DOHH2 (cell line): ENCODE measurements at regions not wholly inside any gene's neighbourhood (a gene's known extent, or its start where the extent isn't known, plus 50 kb on each side); places are given as distances from the start of the nearest gene placed in this dataset.

Experiments
- H3F3A ChIP-seq: fragments of 200-600 bp; sonication (generic), shearing (Covaris generic); 2 replicates; pipeline ENCODE4 v1.6.0; 2016; ENCODE audit warnings: antibody characterized with exemption, mild to moderate bottlenecking; ENCODE audit not compliant: control insufficient read depth, insufficient read depth
- H3K27ac ChIP-seq: fragments of 200-600 bp; sonication (generic); 2 replicates; pipeline ENCODE4 v1.5.1; 2014; ENCODE audit warnings: low read depth, mild to moderate bottlenecking, low read length, moderate library complexity
- H3K27me3 ChIP-seq: fragments of 200-600 bp; sonication (generic); 2 replicates; pipeline ENCODE4 v1.6.1; 2014; ENCODE audit warnings: mild to moderate bottlenecking, low read length, mixed read lengths; ENCODE audit not compliant: control insufficient read depth
- H3K36me3 ChIP-seq: fragments of 200-600 bp; sonication (generic); 2 replicates; pipeline ENCODE4 v1.6.1; 2014; ENCODE audit warnings: mild to moderate bottlenecking, low read length, moderate library complexity, mixed read lengths; ENCODE audit not compliant: control insufficient read depth
- H3K4me1 ChIP-seq: fragments of 200-600 bp; sonication (generic); 2 replicates; pipeline ENCODE4 v1.6.1; 2014; ENCODE audit warnings: mild to moderate bottlenecking, low read length, mixed read lengths; ENCODE audit not compliant: control insufficient read depth
- H3K4me2 ChIP-seq: fragments of 200-600 bp; sonication (generic); 2 replicates; pipeline ENCODE4 v1.6.0; 2014; ENCODE audit warnings: mild to moderate bottlenecking, low read length, moderate library complexity
- H3K4me3 ChIP-seq: fragments of 200-600 bp; sonication (generic); 2 replicates; pipeline ENCODE4 v1.5.1; 2014; ENCODE audit warnings: mild to moderate bottlenecking, low read length, mixed read lengths
- H3K79me2 ChIP-seq: fragments of 200-600 bp; sonication (generic); 2 replicates; pipeline ENCODE4 v1.6.1; 2014; ENCODE audit warnings: mild to moderate bottlenecking, low read length, mixed read lengths; ENCODE audit not compliant: control insufficient read depth
- H3K9me2 ChIP-seq: fragments of 200-600 bp; sonication (generic); replicated peaks from 2 replicates; pipeline ENCODE4 v1.6.1; 2014; ENCODE audit warnings: mild to moderate bottlenecking, low read length, mixed read lengths; ENCODE audit not compliant: control insufficient read depth
- H3K9me3 ChIP-seq: fragments of 200-600 bp; sonication (generic); 2 replicates; pipeline ENCODE4 v1.6.1; 2014; ENCODE audit warnings: antibody characterized with exemption, low read length, mixed read lengths; ENCODE audit not compliant: control insufficient read depth, insufficient read depth
- H4K20me1 ChIP-seq: fragments of 200-600 bp; sonication (generic); 2 replicates; pipeline ENCODE4 v1.6.0; 2014; ENCODE audit warnings: low read depth, mild to moderate bottlenecking, antibody characterized with exemption, low read length, moderate library complexity; ENCODE audit not compliant: control insufficient read depth, insufficient read depth
- CTCF ChIP-seq: fragments of 200-600 bp; sonication (generic); IDR thresholded peaks from one replicate; pipeline ENCODE4 v1.5.1; 2014; ENCODE audit warnings: antibody characterized with exemption, mild to moderate bottlenecking, low read depth, low read length; ENCODE audit not compliant: poor library complexity, severe bottlenecking
- EZH2phosphoT487 ChIP-seq: fragments of 200-600 bp; sonication (generic); IDR thresholded peaks from 2 replicates; pipeline ENCODE4 v1.6.1; 2017; ENCODE audit warnings: borderline replicate concordance, mild to moderate bottlenecking, antibody characterized with exemption, low read length, moderate library complexity, mixed read lengths

GRCh38 chr1:61568460-61569302, 156.3 kb downstream of the TM2D1 start:
- no peaks in the 10 kb centered on the region for H3K36me3 ChIP-seq
- H3K4me2 ChIP-seq, result no peak overlapping the region
- H3K27me3 ChIP-seq, result no peaks in the 10 kb centered on the region
- TF ChIP-seq EZH2phosphoT487, result no peak
- no peak for TF ChIP-seq CTCF
- H3K4me3 ChIP-seq, result no peak overlapping the region
- H3F3A ChIP-seq, result no peaks in the 10 kb centered on the region
- H3K9me3 ChIP-seq, result peaks cover 9% of the 10 kb centered on the region; the same call in 1 of the 2 replicates
- H3K9me2 ChIP-seq, result no peaks in the 10 kb centered on the region
- no peaks in the 10 kb centered on the region for H3K4me1 ChIP-seq
- H3K27ac ChIP-seq, result no peak overlapping the region
- H4K20me1 ChIP-seq, result no peaks in the 10 kb centered on the region
- no peaks in the 10 kb centered on the region for H3K79me2 ChIP-seq

- no peak for TF ChIP-seq CTCF
- TF ChIP-seq EZH2phosphoT487, result no peak
- H3K79me2 ChIP-seq, result no peaks in the 10 kb centered on the region
- no peak overlapping the region for H3K27ac ChIP-seq
- H3K36me3 ChIP-seq, result no peaks in the 10 kb centered on the region
- H3K9me2 ChIP-seq, result no peaks in the 10 kb centered on the region
- H3F3A ChIP-seq, result no peaks in the 10 kb centered on the region
- H3K9me3 ChIP-seq, result peaks cover 9% of the 10 kb centered on the region; the same call in 1 of the 2 replicates
- H3K4me3 ChIP-seq, result no peak overlapping the region
- no peaks in the 10 kb centered on the region for H3K27me3 ChIP-seq
- H3K4me1 ChIP-seq, result no peaks in the 10 kb centered on the region
- no peak overlapping the region for H3K4me2 ChIP-seq
- H4K20me1 ChIP-seq, result no peaks in the 10 kb centered on the region
Measured at GRCh38 chr1:61566177-61566576, 158.8 kb downstream of the TM2D1 start.

- H3K4me1 ChIP-seq, result no peaks in the 10 kb centered on the region
- no peaks in the 10 kb centered on the region for H3K9me2 ChIP-seq
- no peak overlapping the region for H3K4me2 ChIP-seq
- no peaks in the 10 kb centered on the region for H3K36me3 ChIP-seq
- no peaks in the 10 kb centered on the region for H4K20me1 ChIP-seq
- no peak for TF ChIP-seq EZH2phosphoT487
- no peak for TF ChIP-seq CTCF
- no peaks in the 10 kb centered on the region for H3F3A ChIP-seq
- no peak overlapping the region for H3K27ac ChIP-seq
- no peaks in the 10 kb centered on the region for H3K79me2 ChIP-seq
- peaks cover 9% of the 10 kb centered on the region; the same call in 1 of the 2 replicates for H3K9me3 ChIP-seq
- H3K4me3 ChIP-seq, result no peak overlapping the region
- H3K27me3 ChIP-seq, result no peaks in the 10 kb centered on the region
Measured at GRCh38 chr1:61563611-61564010, 161.3 kb downstream of the TM2D1 start.
